IPS DF 6.9 (cell line): ENCODE measurements at regions not wholly inside any gene's neighbourhood (a gene's known extent, or its start where the extent isn't known, plus 50 kb on each side); places are given as distances from the start of the nearest gene placed in this dataset.

Experiments
- DNase-seq: peaks from one replicate; pipeline ENCODE4 v3.0.0-alpha.2; 2013; ENCODE audit warnings: low read depth, low spot score
- H3K27ac ChIP-seq: one replicate; pipeline ENCODE4 v1.5.1; 2013; ENCODE audit warnings: low read length, control low read depth
- H3K27me3 ChIP-seq: 2 replicates; pipeline ENCODE4 v1.6.1; 2013; ENCODE audit warnings: mild to moderate bottlenecking, low read length; ENCODE audit not compliant: control insufficient read depth, insufficient read depth
- H3K36me3 ChIP-seq: 2 replicates; pipeline ENCODE4 v1.6.1; 2013; ENCODE audit warnings: low read length; ENCODE audit not compliant: control insufficient read depth, insufficient read depth
- H3K4me1 ChIP-seq: 2 replicates; pipeline ENCODE4 v1.6.1; 2013; ENCODE audit warnings: low read length; ENCODE audit not compliant: control insufficient read depth, insufficient read depth
- H3K4me3 ChIP-seq: 2 replicates; pipeline ENCODE4 v1.5.1; 2013; ENCODE audit warnings: mild to moderate bottlenecking, low read length
- H3K9me3 ChIP-seq: 2 replicates; pipeline ENCODE4 v1.6.1; 2013; ENCODE audit warnings: low read length, inconsistent platforms; ENCODE audit not compliant: control insufficient read depth, insufficient read depth
- WGBS: extraction: QIAGEN DNeasy Blood & Tissue Kit; methylation state at CpG from one replicate; pipeline ENCODE4 v1.1.7; 2013; ENCODE audit warnings: mixed read lengths, missing lambda C conversion rate; ENCODE audit not compliant: insufficient read length, insufficient coverage; 5-methylcytosine and 5-hydroxymethylcytosine counted together

DNA sequence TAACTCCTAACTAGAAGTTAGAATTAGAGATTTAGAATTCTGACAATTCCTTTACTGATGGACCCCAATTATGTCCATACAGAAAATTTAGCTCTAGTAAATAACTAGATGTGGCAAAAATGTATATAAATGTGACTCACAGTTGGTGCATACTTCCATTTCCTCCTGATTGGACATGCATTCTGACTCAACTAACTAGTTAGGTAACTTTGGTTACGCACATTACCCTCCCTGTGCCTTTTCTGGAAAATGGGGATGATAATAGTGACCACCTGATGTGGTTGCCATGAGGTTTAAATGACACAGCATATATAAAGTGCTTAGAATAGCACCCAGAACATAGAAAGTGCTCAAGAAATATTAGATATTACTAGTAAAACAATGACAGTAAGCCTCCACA, 550.0 kb upstream of the SALL1 start:
- no peaks in the 10 kb centered on the region for H3K36me3 ChIP-seq
- H3K27ac ChIP-seq, result no peak overlapping the region
- H3K27me3 ChIP-seq, result no peaks in the 10 kb centered on the region
- H3K4me1 ChIP-seq, result peaks cover 1% of the 10 kb centered on the region; the same call in 1 of the 2 replicates
- no peak for DNase-seq
- H3K9me3 ChIP-seq, result no peaks in the 10 kb centered on the region
- no peak overlapping the region for H3K4me3 ChIP-seq
- no CpG with 5 or more reads among the region's 1 CpG for WGBS

DNA sequence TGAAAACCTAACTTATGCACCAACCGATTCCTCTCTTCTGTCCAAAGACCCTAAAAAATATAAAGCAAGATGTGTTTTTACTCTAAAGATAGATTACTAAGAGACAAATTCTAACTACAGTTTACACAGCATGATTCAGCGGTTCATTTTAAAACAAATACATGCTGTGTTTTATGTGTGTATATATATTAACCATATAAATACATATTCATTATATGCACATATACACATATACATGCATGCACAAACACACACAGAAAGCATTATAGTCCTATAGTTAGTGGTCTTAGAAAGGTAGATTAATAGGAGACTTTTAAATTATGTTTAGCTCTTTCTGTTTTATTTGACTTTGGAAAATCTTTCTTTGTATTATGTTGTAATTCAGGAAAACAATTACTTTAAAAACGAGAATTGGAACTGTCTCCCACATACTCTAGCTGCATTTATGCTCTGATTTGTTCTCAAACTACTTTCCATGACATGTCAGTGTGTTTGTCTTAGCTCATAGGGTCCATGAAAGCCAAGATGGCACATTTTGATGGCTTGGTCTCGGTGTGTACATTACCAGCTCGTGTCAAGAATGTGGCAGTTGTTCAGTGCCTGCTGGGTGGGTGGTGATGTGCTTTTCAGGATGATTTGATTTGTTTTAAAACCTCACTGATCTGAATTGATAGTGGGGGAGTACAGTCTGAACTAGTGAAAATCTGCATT, 548.8 kb upstream of the SALL1 start:
- peaks cover 1% of the 10 kb centered on the region; the same call in 1 of the 2 replicates for H3K4me1 ChIP-seq
- H3K9me3 ChIP-seq, result no peaks in the 10 kb centered on the region
- no peaks in the 10 kb centered on the region for H3K27me3 ChIP-seq
- H3K27ac ChIP-seq, result no peak overlapping the region
- DNase-seq, result no peak
- no peak overlapping the region for H3K4me3 ChIP-seq
- no peaks in the 10 kb centered on the region for H3K36me3 ChIP-seq
- WGBS, result 100% methylated on average over 1 of the region's 5 CpGs

DNA sequence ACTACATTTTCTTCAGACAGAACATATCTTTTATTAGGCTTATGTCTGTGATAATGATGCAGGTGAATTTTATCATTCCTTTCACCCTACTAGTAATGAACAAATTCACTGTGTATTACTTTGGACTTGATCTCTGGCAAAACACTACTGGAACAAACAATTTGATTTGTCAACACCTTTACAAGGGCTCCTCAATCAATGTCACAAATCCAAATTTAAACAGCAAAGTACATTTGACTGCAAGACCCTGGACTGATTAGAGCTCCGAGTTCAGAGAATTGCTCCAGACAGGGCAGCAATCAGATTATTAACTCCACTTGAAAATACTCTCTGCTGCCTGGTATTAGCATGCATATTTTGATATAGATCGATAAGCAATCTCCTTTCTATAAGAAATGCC, 547.6 kb upstream of the SALL1 start:
- H3K9me3 ChIP-seq, result no peaks in the 10 kb centered on the region
- H3K4me3 ChIP-seq, result no peak overlapping the region
- no peaks in the 10 kb centered on the region for H3K27me3 ChIP-seq
- no CpG with 5 or more reads among the region's 2 CpGs for WGBS
- no peak for DNase-seq
- no peak overlapping the region for H3K27ac ChIP-seq
- H3K4me1 ChIP-seq, result peaks cover 1% of the 10 kb centered on the region; the same call in 1 of the 2 replicates
- no peaks in the 10 kb centered on the region for H3K36me3 ChIP-seq

DNA sequence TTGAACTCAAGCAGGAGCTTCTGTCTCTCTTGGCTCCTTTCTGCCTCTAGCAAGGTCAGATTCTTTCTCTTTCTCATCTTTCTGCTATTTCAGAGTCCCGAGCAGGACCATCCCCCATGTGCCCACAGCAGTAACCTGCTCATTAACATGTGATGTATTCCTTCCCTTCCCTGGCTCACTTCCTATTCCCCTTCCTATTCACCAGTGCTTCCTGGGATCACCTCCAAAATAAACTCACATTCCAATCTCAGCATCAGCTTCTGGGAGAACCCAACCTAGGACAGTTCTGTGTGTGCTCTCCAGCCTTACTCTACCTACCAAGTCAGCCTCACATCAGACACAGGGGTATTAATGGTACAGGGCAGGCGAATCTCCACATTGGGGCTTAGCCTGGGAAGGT, 546.4 kb upstream of the SALL1 start:
- H3K4me3 ChIP-seq, result no peak overlapping the region
- no peaks in the 10 kb centered on the region for H3K27me3 ChIP-seq
- H3K27ac ChIP-seq, result no peak overlapping the region
- no CpG with 5 or more reads among the region's 2 CpGs for WGBS
- H3K9me3 ChIP-seq, result no peaks in the 10 kb centered on the region
- H3K36me3 ChIP-seq, result no peaks in the 10 kb centered on the region
- peaks cover 1% of the 10 kb centered on the region; the same call in 1 of the 2 replicates for H3K4me1 ChIP-seq
- DNase-seq, result no peak

DNA sequence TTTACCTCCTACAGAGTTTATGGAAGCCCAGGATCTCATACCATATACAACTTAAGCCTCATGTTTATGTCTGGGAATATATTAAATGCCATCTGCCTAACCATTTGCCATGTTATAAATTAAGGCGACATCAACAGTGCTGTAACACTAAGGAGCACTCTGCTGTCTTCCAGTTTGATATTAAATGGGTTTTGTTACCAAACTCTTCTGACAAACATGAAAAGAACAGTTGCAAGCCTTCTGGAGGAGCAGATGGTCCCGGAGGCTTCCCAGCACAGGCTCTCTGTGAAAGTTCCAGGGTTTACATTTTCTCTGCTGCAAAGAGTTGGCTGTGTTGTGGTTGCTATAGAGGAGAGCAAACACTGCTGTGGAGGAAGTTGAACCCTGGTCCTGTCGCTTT, 545.3 kb upstream of the SALL1 start:
- Histone ChIP-seq H3K4me3 (no peak overlapping the region), H3K27me3 (no peaks in the 10 kb centered on the region), H3K27ac (no peak overlapping the region), H3K36me3 (no peaks in the 10 kb centered on the region), H3K4me1 (peaks cover 1% of the 10 kb centered on the region; the same call in 1 of the 2 replicates), H3K9me3 (no peaks in the 10 kb centered on the region)
- DNase-seq, result no peak
- no CpG with 5 or more reads among the region's 3 CpGs for WGBS

DNA sequence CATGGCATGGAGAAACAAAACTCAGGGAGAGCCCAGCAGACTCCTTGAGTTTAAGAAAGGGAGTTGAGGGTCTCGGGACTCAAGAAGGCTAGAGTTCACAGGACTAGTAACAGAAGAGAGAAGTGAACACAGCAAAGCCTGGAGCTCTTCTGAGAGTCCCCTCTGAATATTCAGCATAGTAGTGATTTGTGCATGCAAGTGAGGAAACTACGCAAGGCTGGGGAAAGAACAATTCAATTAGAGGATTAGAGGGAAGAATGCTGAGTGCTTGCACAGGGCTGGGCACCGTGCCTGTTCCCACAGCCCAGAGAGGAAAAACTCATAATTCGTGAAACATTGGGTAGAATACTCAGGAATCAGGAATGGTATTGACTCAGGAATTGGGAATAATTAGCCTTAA, 540.0 kb upstream of the SALL1 start:
- no peak overlapping the region for H3K27ac ChIP-seq
- no peaks in the 10 kb centered on the region for H3K27me3 ChIP-seq
- no peaks in the 10 kb centered on the region for H3K36me3 ChIP-seq
- no peaks in the 10 kb centered on the region; the same call in 1 of the 2 replicates for H3K9me3 ChIP-seq
- no CpG with 5 or more reads among the region's 4 CpGs for WGBS
- H3K4me1 ChIP-seq, result no peaks in the 10 kb centered on the region; the same call in 1 of the 2 replicates
- H3K4me3 ChIP-seq, result no peak overlapping the region
- no peak for DNase-seq

DNA sequence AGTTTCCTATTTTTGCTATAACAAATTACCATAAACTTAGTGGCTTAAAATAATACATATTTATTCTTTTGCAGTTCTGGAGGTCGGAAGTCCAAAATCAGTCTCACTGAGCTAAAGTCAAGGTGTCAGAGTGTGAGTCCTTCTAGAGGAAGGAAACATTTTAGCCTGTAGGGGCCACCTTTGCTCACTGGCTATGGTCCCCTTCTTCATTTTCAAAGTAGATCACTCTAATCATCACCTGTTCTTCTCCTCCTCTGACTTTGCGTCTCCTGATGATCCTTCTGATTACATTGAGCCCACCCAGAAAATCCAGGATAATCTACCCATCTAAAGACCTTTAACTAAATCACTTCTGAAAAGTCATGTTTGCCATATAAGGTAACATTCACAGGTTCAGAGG, 534.4 kb upstream of the SALL1 start:
- no peak overlapping the region for H3K4me3 ChIP-seq

DNA sequence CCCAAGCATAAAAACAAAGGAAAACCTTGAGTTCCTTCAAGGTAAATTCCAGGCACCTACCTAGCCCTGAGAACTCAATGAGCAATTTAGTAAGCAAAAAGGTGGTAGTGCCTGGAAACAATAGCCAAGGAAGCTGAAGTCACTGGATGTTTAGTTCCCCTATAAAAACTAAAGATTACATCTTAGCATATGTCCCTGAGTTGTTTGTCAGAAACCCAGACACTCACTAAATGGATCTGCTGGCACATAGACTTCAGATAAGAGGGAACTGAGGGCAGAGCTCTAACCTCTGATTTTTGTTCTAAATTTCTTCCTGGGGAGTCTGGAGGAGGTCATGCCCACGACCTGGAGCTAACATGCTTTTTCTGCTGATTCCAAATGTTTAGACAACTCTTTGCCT, 532.8 kb upstream of the SALL1 start:
- Histone ChIP-seq H3K27ac (no peak overlapping the region), H3K4me3 (no peak overlapping the region), H3K36me3 (no peaks in the 10 kb centered on the region), H3K27me3 (no peaks in the 10 kb centered on the region), H3K4me1 (peaks cover 1% of the 10 kb centered on the region; the same call in 1 of the 2 replicates), H3K9me3 (no peaks in the 10 kb centered on the region)
- DNase-seq, result no peak
- WGBS, result no CpG with 5 or more reads among the region's 1 CpG

More for the DNA sequence above, 534.4 kb upstream of the SALL1 start:
- peaks cover 1% of the 10 kb centered on the region; the same call in 1 of the 2 replicates for H3K4me1 ChIP-seq
- no peaks in the 10 kb centered on the region for H3K27me3 ChIP-seq
- H3K36me3 ChIP-seq, result no peaks in the 10 kb centered on the region
- DNase-seq, result no peak
- no peak overlapping the region for H3K27ac ChIP-seq
- no CpG with 5 or more reads among the region's 2 CpGs for WGBS
- H3K9me3 ChIP-seq, result no peaks in the 10 kb centered on the region

DNA sequence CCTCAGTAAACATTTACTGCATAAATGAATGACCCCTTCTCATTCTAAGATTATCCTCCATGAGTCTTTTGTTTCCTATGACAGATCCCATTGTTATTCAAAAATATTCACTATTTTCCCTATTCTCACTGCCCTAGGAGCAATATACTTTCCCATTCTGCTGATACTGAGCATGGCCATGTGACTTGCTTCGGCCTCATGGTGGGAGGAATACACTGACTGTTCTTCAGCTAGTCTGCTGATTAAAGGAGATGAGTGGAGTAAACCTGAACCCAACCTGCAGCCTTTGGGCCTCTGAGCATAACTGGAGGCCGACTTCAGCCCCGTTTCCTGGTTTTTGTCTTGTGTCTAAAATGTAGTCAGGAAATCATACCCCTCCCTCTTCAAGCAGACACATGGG, 531.8 kb upstream of the SALL1 start:
- no CpG with 5 or more reads among the region's 3 CpGs for WGBS
- no peak overlapping the region for H3K27ac ChIP-seq
- DNase-seq, result no peak

DNA sequence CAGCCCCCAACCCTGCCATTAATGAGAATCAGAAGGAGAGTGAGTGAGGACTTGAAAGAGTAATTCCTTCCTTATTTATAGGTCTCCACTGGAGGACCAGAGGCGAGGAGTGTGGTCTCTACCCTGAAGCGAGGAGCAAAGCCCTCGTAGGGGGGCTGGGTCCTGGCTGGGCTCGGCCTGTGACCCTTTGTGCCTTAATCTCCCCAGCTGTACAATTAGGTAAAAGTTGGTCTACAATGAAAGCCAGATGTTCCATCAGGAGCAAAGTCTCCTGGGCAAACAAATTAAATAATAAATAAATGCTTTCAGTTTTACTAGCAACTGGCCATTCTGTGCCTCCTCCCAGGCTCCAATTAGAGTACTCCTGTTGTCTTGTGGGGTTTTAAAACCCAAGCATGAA, 523.5 kb upstream of the SALL1 start:
- H3K9me3 ChIP-seq, result no peaks in the 10 kb centered on the region
- no peaks in the 10 kb centered on the region for H3K4me1 ChIP-seq
- H3K4me3 ChIP-seq, result no peak overlapping the region
- H3K27me3 ChIP-seq, result no peaks in the 10 kb centered on the region
- WGBS, result no CpG with 5 or more reads among the region's 4 CpGs
- no peak for DNase-seq
- H3K27ac ChIP-seq, result no peak overlapping the region
- H3K36me3 ChIP-seq, result no peaks in the 10 kb centered on the region

More for the DNA sequence above, 531.8 kb upstream of the SALL1 start:
- H3K36me3 ChIP-seq, result no peaks in the 10 kb centered on the region
- H3K4me1 ChIP-seq, result peaks cover 1% of the 10 kb centered on the region; the same call in 1 of the 2 replicates
- no peaks in the 10 kb centered on the region for H3K9me3 ChIP-seq
- H3K4me3 ChIP-seq, result no peak overlapping the region
- no peaks in the 10 kb centered on the region for H3K27me3 ChIP-seq

DNA sequence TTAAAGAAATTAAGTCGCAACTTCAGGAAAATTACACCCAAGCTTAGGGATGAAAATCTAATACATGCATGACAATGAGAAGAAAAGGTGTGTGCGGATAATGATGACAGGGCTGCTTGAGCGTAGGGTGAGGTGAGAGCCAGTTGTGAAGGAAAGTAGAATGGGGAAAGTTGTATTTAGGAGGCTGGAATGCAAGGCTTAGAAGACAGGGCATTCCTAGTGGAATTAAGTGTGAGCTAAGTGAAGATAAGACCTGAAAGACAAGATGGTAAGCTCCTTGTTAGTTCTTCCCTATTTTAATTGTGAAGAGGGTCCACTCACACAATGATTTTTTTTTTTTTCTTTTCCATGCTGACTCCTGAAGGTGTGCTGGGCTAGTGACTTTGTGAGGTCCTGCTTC, 519.5 kb upstream of the SALL1 start:
- WGBS, result 100% methylated on average over 1 of the region's 3 CpGs
- Histone ChIP-seq H3K27me3 (no peaks in the 10 kb centered on the region), H3K4me1 (no peaks in the 10 kb centered on the region), H3K27ac (no peak overlapping the region), H3K4me3 (no peak overlapping the region), H3K9me3 (no peaks in the 10 kb centered on the region), H3K36me3 (no peaks in the 10 kb centered on the region)
- no peak for DNase-seq
